Thymus (tissue), 11 donors: ENCODE measurements at regions not wholly inside any gene's neighbourhood (a gene's known extent, or its start where the extent isn't known, plus 50 kb on each side); places are given as distances from the start of the nearest gene placed in this dataset.

ENCODE experiments used
- DNase-seq, 9 donors: peaks; one replicate each; pipeline ENCODE4 v3.0.0-alpha.2; 2013; ENCODE audit warnings: low spot score in 9 of 9, low read depth in 6 of 9, missing footprints in 1 of 9
- H3K27ac ChIP-seq, 2 donors: one replicate each; pipeline ENCODE4 v1.5.1; 2013; ENCODE audit warnings: control low read depth in 1 of 2, low read depth in 1 of 2, low read length in 1 of 2, mild to moderate bottlenecking in 1 of 2, moderate library complexity in 1 of 2
- H3K27me3 ChIP-seq, 2 donors: one replicate each; pipeline ENCODE4 v1.5.1; 2013; ENCODE audit warnings: low read length in 1 of 2; ENCODE audit not compliant: control insufficient read depth in 2 of 2, insufficient read depth in 1 of 2
- H3K36me3 ChIP-seq, 2 donors: one replicate each; pipeline ENCODE4 v1.5.1; 2013; ENCODE audit warnings: low read length in 1 of 2, mild to moderate bottlenecking in 1 of 2, moderate library complexity in 1 of 2; ENCODE audit not compliant: control insufficient read depth in 2 of 2, insufficient read depth in 2 of 2
- H3K4me1 ChIP-seq, 2 donors: one replicate each; pipeline ENCODE4 v1.5.1; 2013; ENCODE audit warnings: low read length in 2 of 2; ENCODE audit not compliant: control insufficient read depth in 2 of 2, insufficient read depth in 2 of 2
- H3K4me3 ChIP-seq, 2 donors: one replicate each; pipeline ENCODE4 v1.5.1; 2013; ENCODE audit warnings: low read length in 2 of 2, control low read depth in 1 of 2, mild to moderate bottlenecking in 1 of 2
- H3K9me3 ChIP-seq, 2 donors: one replicate each; pipeline ENCODE4 v1.5.1; 2013; ENCODE audit warnings: low read length in 1 of 2, mild to moderate bottlenecking in 1 of 2; ENCODE audit not compliant: control insufficient read depth in 2 of 2, insufficient read depth in 1 of 2
- WGBS: extraction: QIAGEN DNeasy Blood & Tissue Kit; methylation state at CpG from one replicate; pipeline ENCODE4 v1.1.7; 2013; 5-methylcytosine and 5-hydroxymethylcytosine counted together
- donor health status: healthy.

- Histone ChIP-seq H3K4me3 (no peak overlapping the region), H3K27ac (no peak overlapping the region), H3K4me1 (no peaks in the 10 kb centered on the region), H3K36me3 (no peaks in the 10 kb centered on the region), H3K9me3 (no peaks in the 10 kb centered on the region), H3K27me3 (no peaks in the 10 kb centered on the region)
- 90% methylated on average over 7 of the region's 7 CpGs for WGBS
- no peak for DNase-seq
Observed at GRCh38 chr13:105509981-105510762, 1025.3 kb downstream of the EFNB2 start.

DNA sequence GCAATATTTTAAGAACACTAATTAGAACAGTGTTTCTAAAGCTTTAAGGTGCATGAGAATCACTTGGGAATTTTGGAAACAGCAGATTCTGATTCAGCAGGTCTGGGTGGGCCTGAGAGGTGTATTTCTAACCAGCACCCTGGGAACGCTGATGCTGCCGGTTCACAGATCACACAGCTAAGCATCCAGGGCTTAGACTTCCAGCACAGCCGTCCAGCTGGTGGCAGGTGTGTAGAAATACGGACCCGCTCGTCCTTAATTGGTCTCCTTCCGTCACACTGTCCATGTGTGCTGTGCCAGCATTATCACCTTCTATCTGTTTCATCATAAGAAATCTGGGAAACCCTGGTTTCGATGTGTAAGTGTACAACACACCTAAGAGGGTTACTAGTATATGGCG, 1029.0 kb downstream of the EFNB2 start:
- 96% methylated on average over 9 of the region's 9 CpGs for WGBS

DNA sequence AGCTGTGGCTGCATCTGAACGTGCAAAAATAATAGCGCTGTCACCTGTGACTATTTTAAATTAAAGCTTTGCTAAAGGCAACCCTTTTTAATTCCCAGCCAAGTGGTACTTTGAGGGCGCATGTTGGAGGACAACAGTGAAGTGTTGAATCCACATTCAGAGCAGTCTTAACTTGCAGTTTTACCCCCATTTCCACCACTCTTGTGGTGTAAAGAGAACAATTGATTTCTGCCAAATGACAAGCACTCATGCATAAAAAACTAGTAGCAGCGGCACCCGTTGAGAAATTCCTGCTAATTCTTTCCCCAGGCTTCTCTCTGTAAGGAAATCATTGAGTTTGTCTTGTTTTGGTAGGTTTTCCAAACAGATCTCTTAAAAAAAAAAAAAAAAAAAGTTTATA, 1033.3 kb downstream of the EFNB2 start:
- Histone ChIP-seq H3K27me3 (no peaks in the 10 kb centered on the region), H3K27ac (no peak overlapping the region), H3K36me3 (no peaks in the 10 kb centered on the region), H3K9me3 (no peaks in the 10 kb centered on the region), H3K4me3 (no peak overlapping the region), H3K4me1 (no peaks in the 10 kb centered on the region)
- DNase-seq, result no peak
- WGBS, result 85% methylated on average over 5 of the region's 5 CpGs

More for the DNA sequence above, 1029.0 kb downstream of the EFNB2 start:
- Histone ChIP-seq H3K9me3 (no peaks in the 10 kb centered on the region), H3K27ac (no peak overlapping the region), H3K36me3 (no peaks in the 10 kb centered on the region), H3K4me3 (no peak overlapping the region), H3K27me3 (no peaks in the 10 kb centered on the region), H3K4me1 (no peaks in the 10 kb centered on the region)
- DNase-seq, result no peak

GRCh38 chr13:105497597-105497996, 1037.9 kb downstream of the EFNB2 start:
- H3K4me3 ChIP-seq, result no peak overlapping the region
- no peak for DNase-seq
- no peak overlapping the region for H3K27ac ChIP-seq
- no peaks in the 10 kb centered on the region for H3K36me3 ChIP-seq
- 92% methylated on average over 3 of the region's 3 CpGs for WGBS
- no peaks in the 10 kb centered on the region for H3K4me1 ChIP-seq
- no peaks in the 10 kb centered on the region for H3K27me3 ChIP-seq
- H3K9me3 ChIP-seq, result no peaks in the 10 kb centered on the region

- no peaks in the 10 kb centered on the region for H3K36me3 ChIP-seq
- H3K27me3 ChIP-seq, result no peaks in the 10 kb centered on the region
- no peak overlapping the region for H3K27ac ChIP-seq
- H3K9me3 ChIP-seq, result no peaks in the 10 kb centered on the region
- H3K4me3 ChIP-seq, result no peak overlapping the region
- H3K4me1 ChIP-seq, result no peaks in the 10 kb centered on the region
- no peak for DNase-seq
Observed at GRCh38 chr13:105492216-105492615, 1043.2 kb downstream of the EFNB2 start.

- H3K4me3 ChIP-seq, result no peak overlapping the region
- no peaks in the 10 kb centered on the region for H3K36me3 ChIP-seq
- no peak overlapping the region for H3K27ac ChIP-seq
- H3K27me3 ChIP-seq, result no peaks in the 10 kb centered on the region
- no peak for DNase-seq
- WGBS, result 80% methylated on average over 3 of the region's 3 CpGs
- no peaks in the 10 kb centered on the region for H3K9me3 ChIP-seq
- no peaks in the 10 kb centered on the region for H3K4me1 ChIP-seq
Observed at GRCh38 chr13:105491345-105491744, 1044.1 kb downstream of the EFNB2 start.

DNA sequence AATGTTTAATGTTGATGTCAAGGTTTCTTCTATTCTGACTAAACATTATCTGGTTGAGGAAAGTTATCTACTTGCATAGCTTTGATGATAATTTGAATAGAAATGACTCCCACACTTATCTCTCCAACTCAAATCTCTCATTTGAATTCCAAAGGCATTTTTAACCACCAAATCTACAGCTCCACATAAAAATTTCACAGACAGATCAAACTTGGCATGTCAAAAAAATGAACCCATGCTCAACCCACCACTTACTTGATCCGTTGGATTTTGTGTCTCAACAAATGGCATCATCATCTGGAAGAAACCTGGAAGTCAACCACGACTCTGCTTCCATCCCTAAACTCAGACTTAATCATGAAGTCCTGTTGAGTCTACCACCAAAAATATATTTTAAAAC, 1050.4 kb downstream of the EFNB2 start:
- Histone ChIP-seq H3K4me1 (no peaks in the 10 kb centered on the region), H3K27me3 (no peaks in the 10 kb centered on the region), H3K27ac (no peak overlapping the region), H3K9me3 (no peaks in the 10 kb centered on the region), H3K36me3 (no peaks in the 10 kb centered on the region), H3K4me3 (no peak overlapping the region)
- DNase-seq, result no peak
- WGBS, result 93% methylated on average over 2 of the region's 2 CpGs

GRCh38 chr13:105474983-105475610, 1060.4 kb downstream of the EFNB2 start:
- 74% methylated on average over 2 of the region's 2 CpGs for WGBS

GRCh38 chr13:105471673-105472072, 1063.8 kb downstream of the EFNB2 start:
- WGBS, result 90% methylated on average over 3 of the region's 3 CpGs
- H3K27ac ChIP-seq, result no peak overlapping the region
- no peak for DNase-seq
- H3K4me3 ChIP-seq, result no peak overlapping the region
- H3K27me3 ChIP-seq, result no peaks in the 10 kb centered on the region
- H3K4me1 ChIP-seq, result no peaks in the 10 kb centered on the region
- no peaks in the 10 kb centered on the region for H3K9me3 ChIP-seq
- H3K36me3 ChIP-seq, result no peaks in the 10 kb centered on the region

More at GRCh38 chr13:105474983-105475610, 1060.4 kb downstream of the EFNB2 start:
- Histone ChIP-seq H3K27ac (no peak overlapping the region), H3K9me3 (no peaks in the 10 kb centered on the region), H3K4me1 (no peaks in the 10 kb centered on the region), H3K36me3 (no peaks in the 10 kb centered on the region), H3K27me3 (no peaks in the 10 kb centered on the region), H3K4me3 (no peak overlapping the region)
- no peak for DNase-seq
